Erythroblast (primary cell): ENCODE measurements at regions not wholly inside any gene's neighbourhood (a gene's known extent, or its start where the extent isn't known, plus 50 kb on each side); places are given as distances from the start of the nearest gene placed in this dataset.

Experiments used
- GATA1 ChIP-seq: IDR thresholded peaks from 2 replicates; pipeline ENCODE4 v1.6.1; 2011; ENCODE audit warnings: low read depth, mild to moderate bottlenecking, control low read depth, low read length, moderate library complexity
- POLR2A ChIP-seq: IDR thresholded peaks from 2 replicates; pipeline ENCODE4 v1.6.1; 2011; ENCODE audit warnings: mild to moderate bottlenecking, low read length

DNA sequence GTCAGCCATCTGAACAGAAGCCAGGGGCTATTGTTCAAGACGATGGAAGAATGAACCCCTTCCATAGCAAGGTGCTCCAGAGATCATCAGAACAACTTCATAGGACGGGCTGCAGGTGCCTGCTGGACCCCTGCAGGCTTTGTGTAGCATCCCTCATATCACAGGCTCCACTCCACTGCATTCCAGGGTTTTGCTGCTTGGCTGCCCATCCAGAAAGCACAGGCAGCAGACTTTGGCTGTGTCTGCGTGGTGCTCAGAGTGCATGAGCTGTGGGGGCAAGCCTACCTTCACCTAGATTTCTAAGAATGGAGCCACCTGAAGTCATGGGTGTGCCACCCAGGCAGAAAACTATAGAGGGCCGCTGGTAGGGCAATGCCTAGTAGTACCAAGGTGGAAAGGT is 93.9 kb upstream of the NLRP1 start:
- TF ChIP-seq POLR2A = no peak
- no peak for TF ChIP-seq GATA1
